GM10248 (cell line): ENCODE measurements at regions not wholly inside any gene's neighbourhood (a gene's known extent, or its start where the extent isn't known, plus 50 kb on each side); places are given as distances from the start of the nearest gene placed in this dataset.

Experiments
- CTCF ChIA-PET: fragments of 300-600 bp; sonication (Branson Sonifier 250); formaldehyde crosslinking; extraction: SDS; loops from one replicate; lab custom pipeline; 2021; ENCODE audit warnings: antibody characterized with exemption; lab: Yijun Ruan, JAX
- POLR2A ChIA-PET: fragments of 350-650 bp; sonication (Branson Sonifier 250); formaldehyde crosslinking; extraction: SDS; loops from one replicate; lab custom pipeline; 2020; ENCODE audit warnings: antibody characterized with exemption; lab: Yijun Ruan, JAX
- DNase-seq: peaks from one replicate; pipeline ENCODE4 v3.0.0; 2012; ENCODE audit errors: extremely low spot score
- TF ChIP-seq, protein P1 (sequence below): IDR thresholded peaks from 2 replicates; pipeline ENCODE4 v1.5.1; 2012; ENCODE audit warnings: mild to moderate bottlenecking, low read depth; ENCODE audit errors: extremely low read depth, missing control alignments, control extremely low read depth

DNA sequence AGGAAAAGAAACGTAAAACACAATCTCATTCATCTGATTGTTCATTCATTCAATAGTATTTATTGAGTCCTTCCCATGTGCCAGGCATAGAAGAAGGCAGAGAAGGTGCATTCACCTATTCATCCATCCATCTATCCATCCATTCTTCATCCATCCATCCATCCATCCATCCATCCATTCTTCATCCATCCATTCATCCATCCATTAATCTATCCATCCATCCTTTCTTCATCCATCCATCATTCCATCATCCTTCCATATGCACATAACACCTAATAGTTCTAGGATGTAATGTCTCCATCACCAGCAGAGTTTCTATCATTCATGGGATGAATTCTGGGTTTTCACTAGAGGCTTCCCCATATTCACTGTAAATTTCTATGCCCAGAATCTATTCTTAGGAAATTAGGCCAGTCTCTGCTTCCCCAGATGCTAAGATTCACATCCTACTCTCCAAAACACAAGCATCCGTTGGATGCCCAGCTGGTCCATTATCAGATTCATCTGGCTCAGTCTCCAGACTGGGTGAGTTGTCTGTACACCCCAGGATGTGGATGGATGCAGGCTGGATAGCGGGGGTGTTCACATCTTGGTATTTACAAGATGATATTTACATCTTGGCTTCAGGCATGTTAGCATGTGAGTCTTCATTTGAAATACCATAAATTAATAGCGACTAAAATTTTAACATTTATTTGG is 517.7 kb upstream of the SULF2 start:
- TF ChIP-seq, protein P1, sequence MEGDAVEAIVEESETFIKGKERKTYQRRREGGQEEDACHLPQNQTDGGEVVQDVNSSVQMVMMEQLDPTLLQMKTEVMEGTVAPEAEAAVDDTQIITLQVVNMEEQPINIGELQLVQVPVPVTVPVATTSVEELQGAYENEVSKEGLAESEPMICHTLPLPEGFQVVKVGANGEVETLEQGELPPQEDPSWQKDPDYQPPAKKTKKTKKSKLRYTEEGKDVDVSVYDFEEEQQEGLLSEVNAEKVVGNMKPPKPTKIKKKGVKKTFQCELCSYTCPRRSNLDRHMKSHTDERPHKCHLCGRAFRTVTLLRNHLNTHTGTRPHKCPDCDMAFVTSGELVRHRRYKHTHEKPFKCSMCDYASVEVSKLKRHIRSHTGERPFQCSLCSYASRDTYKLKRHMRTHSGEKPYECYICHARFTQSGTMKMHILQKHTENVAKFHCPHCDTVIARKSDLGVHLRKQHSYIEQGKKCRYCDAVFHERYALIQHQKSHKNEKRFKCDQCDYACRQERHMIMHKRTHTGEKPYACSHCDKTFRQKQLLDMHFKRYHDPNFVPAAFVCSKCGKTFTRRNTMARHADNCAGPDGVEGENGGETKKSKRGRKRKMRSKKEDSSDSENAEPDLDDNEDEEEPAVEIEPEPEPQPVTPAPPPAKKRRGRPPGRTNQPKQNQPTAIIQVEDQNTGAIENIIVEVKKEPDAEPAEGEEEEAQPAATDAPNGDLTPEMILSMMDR, result no peak
- no peak for DNase-seq
- ChIA-PET POLR2A (no interaction called here), CTCF (interaction anchor here (1.5 kb wide), 1 partner anchor 16 kb away, joined by 3 read pairs; no protein-coding TSS in a partner anchor)

DNA sequence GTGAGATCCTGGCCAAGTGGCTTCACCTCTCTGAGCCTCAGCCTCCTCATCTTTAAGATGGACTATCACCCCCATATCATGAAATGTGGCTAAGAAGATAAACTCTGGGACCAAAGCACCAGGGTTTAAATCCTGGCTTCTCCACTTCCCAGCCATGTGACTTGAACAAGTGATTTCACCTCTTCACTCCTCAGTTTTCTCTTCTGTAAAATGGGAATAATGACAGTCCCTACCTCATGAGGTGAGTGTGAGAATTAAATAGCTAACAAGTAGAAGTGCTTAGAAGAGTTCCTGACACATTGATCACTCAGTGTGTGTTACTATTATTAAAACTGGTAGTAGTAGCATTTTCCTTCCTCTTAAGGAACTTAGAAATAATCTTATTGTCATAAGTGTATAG is 516.9 kb upstream of the SULF2 start:
- no peak for DNase-seq
- TF ChIP-seq, protein P1, result no peak
- CTCF ChIA-PET, result no interaction called here
- POLR2A ChIA-PET, result no interaction called here

DNA sequence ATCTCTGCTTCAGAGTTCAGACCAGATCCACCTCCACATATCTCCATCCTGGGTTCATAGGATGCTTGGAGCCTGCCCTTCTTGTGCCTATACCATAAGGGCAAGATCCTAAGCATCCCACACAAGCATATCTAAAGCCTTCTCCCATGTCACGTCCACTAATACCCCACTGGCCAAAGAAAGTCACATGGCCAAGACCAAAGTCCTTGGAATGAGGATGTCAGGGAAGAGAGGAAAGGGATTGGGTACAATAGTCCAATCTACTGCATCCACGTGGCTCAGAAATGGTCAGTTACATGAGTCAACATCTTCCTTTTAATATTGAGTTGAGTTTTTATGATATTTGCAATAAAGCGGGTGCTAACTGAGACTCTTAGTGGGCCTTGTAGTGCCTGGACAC is 515.9 kb upstream of the SULF2 start:
- CTCF ChIA-PET, result interaction anchor here (1.0 to 1.1 kb wide), 2 partner anchors 16 to 576 kb away, joined by 3 read pairs; no protein-coding TSS in a partner anchor
- no peak for DNase-seq
- TF ChIP-seq, protein P1, result no peak
- POLR2A ChIA-PET, result no interaction called here

DNA sequence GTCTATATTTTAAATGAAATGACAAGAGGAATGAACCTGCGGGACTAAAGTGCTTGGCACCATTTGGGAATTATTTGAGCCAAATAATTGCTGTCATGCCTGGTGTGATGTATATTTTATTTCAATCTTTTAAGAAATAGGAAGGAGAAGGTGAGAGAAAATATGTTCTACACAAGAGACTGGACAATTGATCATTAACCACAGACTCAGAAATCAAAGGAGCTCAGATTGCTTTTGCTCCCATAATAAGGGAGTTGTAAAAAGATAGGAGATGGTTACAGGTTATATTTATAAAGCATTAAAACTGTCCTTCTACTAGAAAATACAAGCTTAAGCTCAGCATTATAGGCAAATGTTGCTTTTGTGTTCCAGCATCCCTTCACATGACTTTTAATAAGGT is 515.2 kb upstream of the SULF2 start:
- TF ChIP-seq, protein P1, result no peak
- DNase-seq, result no peak
- CTCF ChIA-PET, result interaction anchor here (1.0 to 1.1 kb wide), 2 partner anchors 17 to 575 kb away, joined by 3 read pairs; no protein-coding TSS in a partner anchor
- POLR2A ChIA-PET, result no interaction called here

DNA sequence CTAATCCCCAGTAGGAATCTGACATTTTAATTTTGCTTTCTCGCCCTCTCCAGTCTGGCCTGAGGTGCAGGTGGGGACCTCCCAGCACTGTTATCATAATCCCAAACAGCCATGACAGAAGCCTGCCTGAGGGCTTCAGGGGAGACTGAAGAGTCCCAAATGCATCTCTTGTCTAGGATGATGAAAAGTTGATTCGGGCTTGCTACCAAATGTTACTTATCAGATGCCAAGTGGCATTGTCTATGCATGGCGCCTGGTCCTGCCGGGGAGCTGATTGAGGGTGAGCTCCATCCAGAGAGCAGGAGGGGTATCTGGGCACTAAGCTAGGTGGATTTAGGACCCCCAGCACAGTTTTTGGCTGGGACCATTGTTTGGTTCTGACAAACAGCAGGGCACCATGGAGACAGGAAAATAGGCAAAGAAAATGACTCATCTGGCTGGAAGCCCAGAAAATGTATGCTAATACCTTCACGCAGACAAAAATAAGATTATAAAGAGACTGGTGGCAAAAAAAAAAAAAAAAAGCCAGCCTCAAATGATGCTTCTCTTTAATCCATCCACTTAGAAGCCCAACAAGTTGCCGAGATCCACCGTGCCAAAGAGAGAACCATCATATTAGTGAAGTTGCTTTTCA is 513.7 kb upstream of the SULF2 start:
- ChIA-PET POLR2A (no interaction called here), CTCF (no interaction called here)
- TF ChIP-seq, protein P1, result no peak
- DNase-seq, result no peak

DNA sequence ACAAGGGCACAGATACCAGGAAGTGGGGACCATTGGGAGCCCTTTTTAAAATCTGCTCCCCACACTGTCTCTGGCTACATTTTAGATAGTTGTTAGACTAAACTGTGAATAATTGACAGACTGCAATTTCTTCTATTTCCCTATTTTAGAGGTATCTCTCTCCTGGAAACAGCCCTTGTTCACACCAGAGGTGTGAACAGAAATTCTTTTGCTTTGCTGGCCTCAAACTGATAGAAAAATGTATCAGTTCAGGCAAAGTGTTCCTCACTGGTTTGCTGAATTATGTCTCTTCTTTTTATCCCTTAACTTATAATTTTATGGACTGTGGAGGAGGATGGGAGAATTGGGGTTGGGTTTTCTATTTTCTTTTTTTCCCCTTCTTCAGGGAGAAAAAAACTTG is 513.2 kb upstream of the SULF2 start:
- CTCF ChIA-PET, result interaction anchor here (1.4 kb wide), 1 partner anchor 10 kb away, joined by 3 read pairs; no protein-coding TSS in a partner anchor
- no peak for DNase-seq
- POLR2A ChIA-PET, result no interaction called here
- TF ChIP-seq, protein P1, result no peak
